ENCODE measurements at regions not wholly inside any gene's neighbourhood (a gene's known extent, or its start where the extent isn't known, plus 50 kb on each side); places are given as distances from the start of the nearest gene placed in this dataset.

- no peak for DNase-seq
Measured at GRCh38 chr4:89416960-89417359, 109.4 kb upstream of the GPRIN3 start.

- DNase-seq, result no peak
Measured at GRCh38 chr4:89413518-89413917, 105.9 kb upstream of the GPRIN3 start.

- peak; percentile 24 for DNase-seq
Measured at GRCh38 chr4:89411539-89412309, 104.1 kb upstream of the GPRIN3 start.

GRCh38 chr4:89410687-89411086, 103.1 kb upstream of the GPRIN3 start:
- DNase-seq, result no peak

GRCh38 chr4:89404530-89404929, 96.9 kb upstream of the GPRIN3 start:
- no peak for DNase-seq

- DNase-seq, result no peak
Measured at GRCh38 chr4:89403826-89404225, 96.2 kb upstream of the GPRIN3 start.

GRCh38 chr4:89400287-89401035, 92.9 kb upstream of the GPRIN3 start:
- DNase-seq, result no peak

GRCh38 chr4:89398644-89399043, 91.0 kb upstream of the GPRIN3 start:
- no peak for DNase-seq

GRCh38 chr4:89398146-89398545, 90.5 kb upstream of the GPRIN3 start:
- DNase-seq, result no peak

- DNase-seq, result no peak
Measured at GRCh38 chr4:89397441-89397840, 89.8 kb upstream of the GPRIN3 start.

GRCh38 chr4:89382439-89382838, 74.8 kb upstream of the GPRIN3 start:
- DNase-seq, result no peak

GRCh38 chr4:89380980-89381379, 73.4 kb upstream of the GPRIN3 start:
- no peak for DNase-seq

- DNase-seq, result no peak
Measured at GRCh38 chr4:89379511-89380044, 72.0 kb upstream of the GPRIN3 start.

- DNase-seq, result no peak
Measured at GRCh38 chr4:89373394-89373793, 65.8 kb upstream of the GPRIN3 start.

GRCh38 chr4:89371614-89372013, 64.0 kb upstream of the GPRIN3 start:
- no peak for DNase-seq

- no peak for DNase-seq
Measured at GRCh38 chr4:89369581-89369980, 62.0 kb upstream of the GPRIN3 start.

GRCh38 chr4:89368861-89369260, 61.3 kb upstream of the GPRIN3 start:
- no peak for DNase-seq

GRCh38 chr4:89365776-89366175, 58.2 kb upstream of the GPRIN3 start:
- no peak for DNase-seq

- no peak for DNase-seq
Measured at GRCh38 chr4:89365375-89365774, 57.8 kb upstream of the GPRIN3 start.

GRCh38 chr4:89364541-89364940, 56.9 kb upstream of the GPRIN3 start:
- DNase-seq, result no peak

GRCh38 chr4:89363786-89364185, 56.2 kb upstream of the GPRIN3 start:
- no peak for DNase-seq

- DNase-seq, result no peak
Measured at GRCh38 chr4:89358935-89359638, 51.5 kb upstream of the GPRIN3 start.

GRCh38 chr4:89357787-89358186, 50.2 kb upstream of the GPRIN3 start:
- no peak for DNase-seq

Data from right hindlimb (tissue), 1 donor.